AG04449 (cell line): ENCODE measurements at regions not wholly inside any gene's neighbourhood (a gene's known extent, or its start where the extent isn't known, plus 50 kb on each side); places are given as distances from the start of the nearest gene placed in this dataset.

Experiments
- CTCF ChIA-PET: fragments of 350-600 bp; formaldehyde crosslinking; extraction: SDS; loops from one replicate; lab custom pipeline; 2021; ENCODE audit warnings: antibody characterized with exemption; lab: Yijun Ruan, JAX
- POLR2A ChIA-PET: fragments of 400-600, 350-600 bp; formaldehyde crosslinking; extraction: SDS; loops from one replicate; lab custom pipeline; 2020; ENCODE audit warnings: antibody characterized with exemption, inconsistent platforms; lab: Yijun Ruan, JAX
- DNase-seq: peaks from one replicate; pipeline ENCODE4 v3.0.0-alpha.2; 2010; ENCODE audit warnings: low read depth, low spot score
- H3K4me3 ChIP-seq: 2 replicates; pipeline ENCODE4 v1.5.1; 2011; ENCODE audit warnings: low read depth, mild to moderate bottlenecking, control low read depth, low read length
- TF ChIP-seq, protein P1 (sequence below): IDR thresholded peaks from one replicate; pipeline ENCODE4 v1.5.1; 2011; ENCODE audit warnings: mild to moderate bottlenecking, moderate library complexity, low read length, control low read depth, inconsistent platforms; ENCODE audit not compliant: insufficient read depth; ENCODE audit errors: missing control alignments

DNA sequence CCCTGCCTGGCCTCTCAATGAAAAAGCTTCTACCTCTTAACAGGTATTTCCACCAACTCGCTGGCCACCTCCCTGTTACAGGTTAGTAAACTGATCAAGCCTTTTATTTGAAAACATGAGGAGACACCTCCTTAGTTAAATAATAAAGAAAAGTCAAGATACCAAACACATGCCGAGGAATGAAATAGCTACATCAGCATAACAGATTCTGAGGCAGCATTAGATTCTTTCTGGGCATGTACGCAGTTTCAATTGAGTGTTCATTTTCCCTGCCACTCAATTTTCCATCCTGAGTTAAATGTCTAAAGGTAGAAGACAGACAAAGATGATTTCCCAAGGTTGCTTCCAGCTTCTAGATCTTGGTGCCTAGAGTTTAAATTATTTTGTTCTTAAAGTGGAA, 250.5 kb upstream of the LRTM1 start:
- ChIA-PET POLR2A (interaction anchor here (1.0 kb wide), 1 partner anchor 9 kb away, joined by 3 read pairs; no protein-coding TSS in a partner anchor), CTCF (interaction anchor here (0.8 to 2.2 kb wide), 3 partner anchors 8 to 540 kb away, joined by 3 to 11 read pairs (median 4); no protein-coding TSS in a partner anchor)
- TF ChIP-seq, protein P1, sequence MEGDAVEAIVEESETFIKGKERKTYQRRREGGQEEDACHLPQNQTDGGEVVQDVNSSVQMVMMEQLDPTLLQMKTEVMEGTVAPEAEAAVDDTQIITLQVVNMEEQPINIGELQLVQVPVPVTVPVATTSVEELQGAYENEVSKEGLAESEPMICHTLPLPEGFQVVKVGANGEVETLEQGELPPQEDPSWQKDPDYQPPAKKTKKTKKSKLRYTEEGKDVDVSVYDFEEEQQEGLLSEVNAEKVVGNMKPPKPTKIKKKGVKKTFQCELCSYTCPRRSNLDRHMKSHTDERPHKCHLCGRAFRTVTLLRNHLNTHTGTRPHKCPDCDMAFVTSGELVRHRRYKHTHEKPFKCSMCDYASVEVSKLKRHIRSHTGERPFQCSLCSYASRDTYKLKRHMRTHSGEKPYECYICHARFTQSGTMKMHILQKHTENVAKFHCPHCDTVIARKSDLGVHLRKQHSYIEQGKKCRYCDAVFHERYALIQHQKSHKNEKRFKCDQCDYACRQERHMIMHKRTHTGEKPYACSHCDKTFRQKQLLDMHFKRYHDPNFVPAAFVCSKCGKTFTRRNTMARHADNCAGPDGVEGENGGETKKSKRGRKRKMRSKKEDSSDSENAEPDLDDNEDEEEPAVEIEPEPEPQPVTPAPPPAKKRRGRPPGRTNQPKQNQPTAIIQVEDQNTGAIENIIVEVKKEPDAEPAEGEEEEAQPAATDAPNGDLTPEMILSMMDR = no peak
- no peak for DNase-seq
- no peak overlapping the region for H3K4me3 ChIP-seq

- POLR2A ChIA-PET = interaction anchor here (1.0 to 1.1 kb wide), 2 partner anchors 8 to 186 kb away, joined by 3 read pairs; no protein-coding TSS in a partner anchor
- no peak for DNase-seq
- TF ChIP-seq, protein P1 = no peak
- CTCF ChIA-PET = interaction anchor here (1.1 to 2.2 kb wide), 3 partner anchors 10 to 541 kb away, joined by 3 to 11 read pairs (median 4); no protein-coding TSS in a partner anchor
- no peak overlapping the region for H3K4me3 ChIP-seq
Measured at GRCh38 chr3:55177749-55178148, 249.9 kb upstream of the LRTM1 start.

GRCh38 chr3:55175423-55175822, 247.6 kb upstream of the LRTM1 start:
- ChIA-PET POLR2A (interaction anchor here (1.1 kb wide), 1 partner anchor 300 kb away, joined by 3 read pairs; no protein-coding TSS in a partner anchor), CTCF (interaction anchor here (1.1 to 1.5 kb wide), 6 partner anchors 8 to 322 kb away, joined by 3 to 7 read pairs (median 4); no protein-coding TSS in a partner anchor)
- H3K4me3 ChIP-seq = no peak overlapping the region
- TF ChIP-seq, protein P1 = no peak
- DNase-seq = no peak

- TF ChIP-seq, protein P1 = no peak
- DNase-seq = no peak
- POLR2A ChIA-PET = interaction anchor here (1.1 kb wide), 1 partner anchor 301 kb away, joined by 3 read pairs; no protein-coding TSS in a partner anchor
- H3K4me3 ChIP-seq = no peak overlapping the region
- CTCF ChIA-PET = interaction anchor here (1.1 to 1.5 kb wide), 5 partner anchors 9 to 167 kb away, joined by 3 to 7 read pairs (median 4); no protein-coding TSS in a partner anchor
Measured at GRCh38 chr3:55174747-55175146, 246.9 kb upstream of the LRTM1 start.

- no peak for DNase-seq
- H3K4me3 ChIP-seq = no peak overlapping the region
- ChIA-PET CTCF (interaction anchor here (5.2 kb wide), 1 partner anchor 7 kb away, joined by 42 read pairs; no protein-coding TSS in a partner anchor), POLR2A (no interaction called here)
- TF ChIP-seq, protein P1 = no peak
Measured at GRCh38 chr3:55173504-55173903, 245.6 kb upstream of the LRTM1 start.

- H3K4me3 ChIP-seq = no peak overlapping the region
- POLR2A ChIA-PET = no interaction called here
- no peak for DNase-seq
- TF ChIP-seq, protein P1 = no peak
- CTCF ChIA-PET = interaction anchor here (5.2 kb wide), 1 partner anchor 8 kb away, joined by 42 read pairs; no protein-coding TSS in a partner anchor
Measured at GRCh38 chr3:55172913-55173312, 245.1 kb upstream of the LRTM1 start.
